HG02610 (cell line): ENCODE measurements at regions not wholly inside any gene's neighbourhood (a gene's known extent, or its start where the extent isn't known, plus 50 kb on each side); places are given as distances from the start of the nearest gene placed in this dataset.

Experiments
- ATAC-seq: cut with Tn5 transposase; IDR thresholded peaks from one replicate; pipeline ENCODE4 v1.9.1; 2021; ENCODE audit warnings: mild to moderate bottlenecking, moderate library complexity; ENCODE audit not compliant: unreplicated experiment

GRCh38 chr6:165960695-165961094 lies 207.0 kb downstream of the TBXT start:
- ATAC-seq, result no peak

- no peak for ATAC-seq
These were observed 208.0 kb downstream of the TBXT start for GRCh38 chr6:165959627-165960026.

- ATAC-seq, result no peak
These were observed 210.8 kb downstream of the TBXT start for GRCh38 chr6:165956874-165957273.

GRCh38 chr6:165952514-165952913 lies 215.1 kb downstream of the TBXT start:
- no peak for ATAC-seq

GRCh38 chr6:165950316-165950715 lies 217.3 kb downstream of the TBXT start:
- no peak for ATAC-seq

- no peak for ATAC-seq
These were observed 218.3 kb downstream of the TBXT start for GRCh38 chr6:165949324-165949723.

GRCh38 chr6:165944002-165944466 lies 223.6 kb downstream of the TBXT start:
- no peak for ATAC-seq

GRCh38 chr6:165941786-165942185 lies 225.9 kb downstream of the TBXT start:
- no peak for ATAC-seq

- ATAC-seq, result no peak
These were observed 226.3 kb downstream of the TBXT start for GRCh38 chr6:165941249-165941775.

GRCh38 chr6:165940366-165940765 lies 227.3 kb downstream of the TBXT start:
- no peak for ATAC-seq

GRCh38 chr6:165939601-165940290 lies 227.9 kb downstream of the TBXT start:
- ATAC-seq, result no peak

- ATAC-seq, result no peak
These were observed 228.6 kb downstream of the TBXT start for GRCh38 chr6:165939047-165939446.

GRCh38 chr6:165937564-165938358 lies 229.9 kb downstream of the TBXT start:
- no peak for ATAC-seq

- ATAC-seq, result no peak
These were observed 231.0 kb downstream of the TBXT start for GRCh38 chr6:165936660-165937059.

GRCh38 chr6:165936096-165936495 lies 231.6 kb downstream of the TBXT start:
- no peak for ATAC-seq

GRCh38 chr6:165931675-165932074 lies 236.0 kb downstream of the TBXT start:
- ATAC-seq, result no peak

GRCh38 chr6:165930668-165931214 lies 236.9 kb downstream of the TBXT start:
- ATAC-seq, result no peak

GRCh38 chr6:165929607-165930006 lies 238.0 kb downstream of the TBXT start:
- ATAC-seq, result no peak

- ATAC-seq, result no peak
These were observed 241.3 kb downstream of the TBXT start for GRCh38 chr6:165926378-165926777.

GRCh38 chr6:165925474-165926156 lies 242.0 kb downstream of the TBXT start:
- no peak for ATAC-seq

- no peak for ATAC-seq
These were observed 245.3 kb downstream of the TBXT start for GRCh38 chr6:165922309-165922794.
